ENCODE measurements at regions not wholly inside any gene's neighbourhood (a gene's known extent, or its start where the extent isn't known, plus 50 kb on each side); places are given as distances from the start of the nearest gene placed in this dataset.

- TF ChIP-seq TAF1 (IDR thresholded peaks at IDR 0.05; ENCODE audit: low read depth, low read length) = no peak
- TF ChIP-seq POLR2A (IDR thresholded peaks at IDR 0.05; ENCODE audit: low read depth, low read length) = no peak
- TF ChIP-seq PAX5 (IDR thresholded peaks at IDR 0.05; ENCODE audit: insufficient read depth, low read length, severe bottlenecking) = no peak
- TF ChIP-seq POLR2AphosphoS5 (IDR thresholded peaks at IDR 0.05; ENCODE audit: low read depth, low read length) = no peak
- no peak for TF ChIP-seq SPI1 (IDR thresholded peaks at IDR 0.05; ENCODE audit: low read depth, low read length)
Measured at GRCh38 chr2:173555833-173556232, 201.2 kb downstream of the CDCA7 start.

Data from GM12891 (cell line).